IPS-20b (cell line): ENCODE measurements at regions not wholly inside any gene's neighbourhood (a gene's known extent, or its start where the extent isn't known, plus 50 kb on each side); places are given as distances from the start of the nearest gene placed in this dataset.

Experiments used
- H3K27ac ChIP-seq: one replicate; pipeline ENCODE4 v1.5.1; 2013; ENCODE audit warnings: low read length
- H3K27me3 ChIP-seq: 2 replicates; pipeline ENCODE4 v1.6.1; 2013; ENCODE audit warnings: mild to moderate bottlenecking, low read length, inconsistent platforms; ENCODE audit not compliant: insufficient read depth
- H3K36me3 ChIP-seq: 2 replicates; pipeline ENCODE4 v1.6.1; 2013; ENCODE audit warnings: low read depth, mild to moderate bottlenecking, inconsistent platforms, low read length, moderate library complexity; ENCODE audit not compliant: insufficient read depth
- H3K4me1 ChIP-seq: 2 replicates; pipeline ENCODE4 v1.6.1; 2013; ENCODE audit warnings: mild to moderate bottlenecking, control low read depth, inconsistent platforms, low read length, moderate library complexity; ENCODE audit not compliant: insufficient read depth
- H3K4me3 ChIP-seq: 2 replicates; pipeline ENCODE4 v1.5.1; 2013; ENCODE audit warnings: mild to moderate bottlenecking, low read length, inconsistent platforms
- H3K9ac ChIP-seq: 2 replicates; pipeline ENCODE4 v1.6.1; 2013; ENCODE audit warnings: low read depth, mild to moderate bottlenecking, inconsistent platforms, low read length, moderate library complexity
- H3K9me3 ChIP-seq: 2 replicates; pipeline ENCODE4 v1.6.1; 2013; ENCODE audit warnings: mild to moderate bottlenecking, low read depth, low read length, inconsistent platforms; ENCODE audit not compliant: insufficient read depth

DNA sequence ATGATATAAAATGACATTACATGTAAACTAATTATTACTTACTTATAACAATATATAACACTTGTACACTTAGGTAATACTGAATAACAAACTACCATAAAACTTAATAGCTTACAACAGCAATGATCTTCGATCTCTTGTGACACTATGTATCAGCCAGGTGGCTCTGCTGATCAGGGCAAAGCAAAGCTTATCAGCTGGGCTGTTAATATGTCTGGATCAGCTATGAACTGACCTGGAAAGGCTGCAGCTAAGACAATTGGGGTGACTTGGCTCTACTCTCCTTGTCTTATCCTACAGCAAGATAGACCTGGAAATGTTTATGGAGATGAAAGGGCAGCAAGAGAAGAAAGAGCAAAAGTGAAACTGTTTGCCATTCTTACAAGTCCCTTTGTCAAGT, 511.3 kb downstream of the TLR4 start:
- H3K9ac ChIP-seq = no peak overlapping the region
- H3K27me3 ChIP-seq = no peaks in the 10 kb centered on the region
- no peaks in the 10 kb centered on the region for H3K36me3 ChIP-seq
- H3K27ac ChIP-seq = no peak overlapping the region
- H3K4me1 ChIP-seq = no peaks in the 10 kb centered on the region
- no peaks in the 10 kb centered on the region for H3K9me3 ChIP-seq
- no peak overlapping the region for H3K4me3 ChIP-seq

DNA sequence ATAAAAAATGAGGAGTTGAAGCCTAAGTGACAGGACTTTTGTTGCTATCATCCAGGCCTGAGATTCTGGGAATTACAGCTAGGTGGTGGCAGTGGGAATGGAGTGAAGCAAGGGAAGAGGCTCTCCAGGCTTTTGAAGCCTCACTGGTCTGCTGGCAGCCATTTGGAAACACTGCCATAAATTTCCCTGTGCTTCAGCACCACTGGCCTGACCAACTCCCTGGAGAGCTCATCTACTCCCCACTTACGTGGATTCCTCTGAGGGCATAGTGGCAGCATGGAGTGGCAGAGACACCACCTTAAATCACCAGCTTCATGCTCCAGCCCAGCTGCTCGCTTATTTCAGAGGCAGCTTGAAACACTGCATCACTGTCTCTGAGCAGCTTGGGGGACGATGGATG, 518.2 kb downstream of the TLR4 start:
- Histone ChIP-seq H3K27ac (no peak overlapping the region), H3K27me3 (no peaks in the 10 kb centered on the region), H3K36me3 (no peaks in the 10 kb centered on the region), H3K9ac (no peak overlapping the region), H3K4me1 (no peaks in the 10 kb centered on the region), H3K4me3 (no peak overlapping the region), H3K9me3 (no peaks in the 10 kb centered on the region)

DNA sequence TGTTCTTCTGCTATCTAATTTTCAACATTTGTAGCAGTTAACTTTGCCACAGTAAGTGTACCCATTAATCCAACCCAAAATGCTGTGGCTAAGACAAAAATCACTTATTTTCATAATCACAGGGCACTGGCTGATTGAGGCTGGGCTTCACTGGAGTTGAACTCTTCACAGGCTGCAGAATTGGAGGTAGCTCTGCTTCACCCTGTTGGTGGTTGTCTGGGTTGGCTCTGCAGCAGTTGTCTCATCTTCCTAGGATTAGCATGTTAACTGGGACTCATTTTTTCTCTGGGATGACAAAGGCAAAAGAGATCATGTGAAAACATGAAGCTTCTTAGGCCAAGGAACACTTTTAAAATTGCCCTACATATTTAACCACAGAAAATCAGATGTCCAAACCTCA, 518.9 kb downstream of the TLR4 start:
- no peaks in the 10 kb centered on the region for H3K9me3 ChIP-seq
- H3K4me3 ChIP-seq = no peak overlapping the region
- H3K27ac ChIP-seq = no peak overlapping the region
- no peak overlapping the region for H3K9ac ChIP-seq
- H3K4me1 ChIP-seq = no peaks in the 10 kb centered on the region
- H3K36me3 ChIP-seq = no peaks in the 10 kb centered on the region
- no peaks in the 10 kb centered on the region for H3K27me3 ChIP-seq

DNA sequence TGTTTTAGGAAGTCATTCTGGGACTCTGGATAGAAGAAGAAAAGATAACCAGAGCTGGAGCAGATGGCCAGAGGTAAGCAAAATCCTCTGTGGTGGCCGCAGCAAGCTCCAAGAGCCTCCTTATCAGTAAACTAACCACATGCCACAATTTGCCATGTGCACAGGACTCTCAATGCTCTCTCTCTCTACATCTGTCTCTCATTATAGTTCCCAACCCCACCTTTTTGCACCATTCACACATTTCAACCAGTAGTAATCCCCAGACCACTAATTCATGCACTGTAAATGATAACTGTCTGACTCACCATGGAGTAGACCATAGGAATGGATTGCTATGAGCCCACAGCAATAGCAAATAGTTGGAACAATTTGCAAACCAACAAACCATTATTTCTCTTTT, 526.1 kb downstream of the TLR4 start:
- Histone ChIP-seq H3K27me3 (no peaks in the 10 kb centered on the region), H3K9ac (no peak overlapping the region), H3K4me3 (no peak overlapping the region), H3K4me1 (peaks cover 12% of the 10 kb centered on the region), H3K36me3 (no peaks in the 10 kb centered on the region), H3K27ac (no peak overlapping the region), H3K9me3 (no peaks in the 10 kb centered on the region)

DNA sequence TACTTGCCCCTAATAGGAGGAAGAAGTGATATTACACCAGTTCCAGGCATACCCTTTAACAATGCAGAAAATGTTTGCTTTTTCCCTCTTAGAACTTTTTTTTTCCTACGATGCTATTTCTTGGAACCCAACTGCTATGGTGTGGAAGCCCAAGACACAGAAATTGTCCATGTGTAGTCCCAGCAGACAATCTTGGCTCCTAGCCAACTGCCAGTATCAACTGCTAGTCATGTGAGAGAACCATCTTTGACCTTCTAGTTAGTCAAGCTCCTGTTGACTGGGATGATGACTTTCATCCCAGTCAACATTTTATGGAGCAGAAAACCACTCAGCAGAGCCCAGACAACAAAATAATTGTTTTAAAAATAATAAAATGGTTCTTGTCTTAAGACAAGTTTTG, 532.4 kb downstream of the TLR4 start:
- Histone ChIP-seq H3K27ac (no peak overlapping the region), H3K27me3 (no peaks in the 10 kb centered on the region)

DNA sequence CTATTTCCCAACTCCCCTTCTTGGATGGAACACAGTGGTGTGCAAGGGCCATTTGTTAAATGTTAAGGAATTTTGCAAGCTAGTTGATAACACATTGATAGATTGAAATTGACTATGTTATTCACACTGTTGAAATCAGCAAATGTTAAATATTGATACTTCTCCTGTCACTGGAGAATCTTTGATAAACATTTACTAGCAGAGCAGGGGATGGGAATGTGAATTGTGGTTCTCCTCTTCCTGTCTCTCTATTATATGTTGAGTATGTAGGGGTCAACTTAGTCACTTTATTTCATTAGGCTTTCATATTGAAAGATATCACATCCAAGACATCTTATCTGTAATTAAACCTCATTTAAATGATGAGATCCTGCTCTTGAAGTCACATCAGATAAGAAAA, 533.9 kb downstream of the TLR4 start:
- Histone ChIP-seq H3K27me3 (no peaks in the 10 kb centered on the region), H3K36me3 (no peaks in the 10 kb centered on the region), H3K27ac (no peak overlapping the region), H3K4me3 (no peak overlapping the region), H3K4me1 (no peaks in the 10 kb centered on the region), H3K9ac (no peak overlapping the region), H3K9me3 (peaks cover 23% of the 10 kb centered on the region)

More for the DNA sequence above, 532.4 kb downstream of the TLR4 start:
- Histone ChIP-seq H3K9me3 (peaks cover 9% of the 10 kb centered on the region; the same call in 1 of the 2 replicates), H3K4me1 (no peaks in the 10 kb centered on the region), H3K4me3 (no peak overlapping the region), H3K36me3 (no peaks in the 10 kb centered on the region), H3K9ac (no peak overlapping the region)

DNA sequence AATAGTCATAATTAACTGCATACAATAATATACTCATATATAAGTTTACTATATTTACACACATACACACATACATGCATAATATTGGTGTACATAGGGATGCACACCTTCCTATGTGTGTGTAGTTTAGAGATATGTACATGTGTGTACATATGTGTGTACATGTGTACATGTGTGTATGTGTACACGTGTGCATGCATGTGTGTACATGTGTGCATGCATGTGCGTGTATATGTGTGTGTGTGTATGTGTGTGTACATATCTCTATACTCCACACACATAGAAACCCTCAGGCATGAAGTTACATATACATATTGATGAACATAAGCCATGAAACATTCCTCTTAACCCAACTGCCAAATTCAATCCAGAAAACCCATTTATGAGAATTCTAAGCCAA, 547.8 kb downstream of the TLR4 start:
- Histone ChIP-seq H3K4me3 (no peak overlapping the region), H3K9ac (no peak overlapping the region), H3K36me3 (no peaks in the 10 kb centered on the region), H3K4me1 (no peaks in the 10 kb centered on the region), H3K9me3 (peaks cover 12% of the 10 kb centered on the region; the same call in 1 of the 2 replicates), H3K27ac (no peak overlapping the region), H3K27me3 (no peaks in the 10 kb centered on the region)

DNA sequence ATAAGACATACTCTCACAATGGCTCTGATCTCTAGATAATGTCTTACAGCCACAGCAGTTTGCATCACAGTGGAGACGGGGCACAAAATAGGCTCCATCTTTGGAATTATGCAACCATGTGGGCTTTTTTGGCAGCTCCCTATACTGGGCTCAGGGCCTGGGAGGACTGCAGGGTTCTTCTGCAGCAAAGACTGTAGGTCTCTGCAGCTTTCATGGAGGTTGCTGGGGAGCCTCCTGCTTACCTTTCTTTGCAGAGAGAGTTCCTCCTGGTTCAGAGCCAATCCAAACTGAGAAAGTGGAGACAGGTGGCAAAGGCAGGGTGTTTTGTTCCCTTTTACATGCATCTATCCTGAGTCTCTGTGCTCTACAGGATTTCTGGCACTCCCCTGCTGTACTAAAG, 558.0 kb downstream of the TLR4 start:
- no peaks in the 10 kb centered on the region for H3K4me1 ChIP-seq
- peaks cover 3% of the 10 kb centered on the region; the same call in 1 of the 2 replicates for H3K9me3 ChIP-seq
- H3K27me3 ChIP-seq = no peaks in the 10 kb centered on the region
- H3K9ac ChIP-seq = no peak overlapping the region
- H3K36me3 ChIP-seq = no peaks in the 10 kb centered on the region
- no peak overlapping the region for H3K27ac ChIP-seq
- no peak overlapping the region for H3K4me3 ChIP-seq

DNA sequence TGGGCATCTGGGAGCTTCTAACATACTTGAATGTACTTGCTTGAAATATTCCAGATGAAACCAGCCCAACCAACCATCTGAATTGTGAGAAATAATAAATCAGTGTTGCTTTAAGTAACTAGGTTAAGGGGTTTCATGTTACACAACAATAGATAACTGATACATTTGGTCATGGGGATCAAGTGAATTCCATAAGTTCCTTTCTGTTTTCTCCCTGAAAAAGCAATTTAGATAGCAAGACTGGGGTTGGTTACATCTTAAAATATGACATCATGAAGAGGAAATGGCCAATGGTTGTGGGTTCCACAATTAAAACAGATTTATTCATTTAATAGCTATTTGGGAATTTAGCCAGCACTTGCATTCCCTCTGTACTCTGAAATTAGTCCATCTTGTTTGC, 559.7 kb downstream of the TLR4 start:
- Histone ChIP-seq H3K9me3 (no peaks in the 10 kb centered on the region), H3K27ac (no peak overlapping the region), H3K9ac (no peak overlapping the region), H3K4me3 (no peak overlapping the region), H3K4me1 (no peaks in the 10 kb centered on the region), H3K36me3 (no peaks in the 10 kb centered on the region), H3K27me3 (no peaks in the 10 kb centered on the region)

DNA sequence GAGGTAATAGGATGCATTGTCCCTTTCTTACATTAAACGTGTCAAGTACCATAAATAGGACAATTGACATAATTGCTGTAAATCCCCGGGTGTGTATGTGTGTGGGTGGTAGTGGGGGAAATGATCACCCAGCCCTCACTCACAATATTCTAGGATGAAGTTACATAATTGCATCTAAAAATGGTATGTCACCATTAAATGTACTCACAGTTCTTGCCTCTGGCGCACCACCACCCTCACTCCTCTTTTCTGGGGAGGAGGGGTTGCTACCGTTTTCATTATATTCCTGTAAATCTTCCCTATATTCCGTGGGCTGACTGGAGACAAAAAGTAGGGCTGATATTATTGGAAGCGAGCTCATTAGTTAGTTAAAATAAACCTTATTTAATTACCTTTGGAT, 563.8 kb downstream of the TLR4 start:
- no peaks in the 10 kb centered on the region for H3K36me3 ChIP-seq
- H3K4me1 ChIP-seq = no peaks in the 10 kb centered on the region
- no peak overlapping the region for H3K27ac ChIP-seq
- H3K9ac ChIP-seq = no peak overlapping the region
- no peaks in the 10 kb centered on the region for H3K9me3 ChIP-seq
- H3K4me3 ChIP-seq = no peak overlapping the region
- no peaks in the 10 kb centered on the region for H3K27me3 ChIP-seq

DNA sequence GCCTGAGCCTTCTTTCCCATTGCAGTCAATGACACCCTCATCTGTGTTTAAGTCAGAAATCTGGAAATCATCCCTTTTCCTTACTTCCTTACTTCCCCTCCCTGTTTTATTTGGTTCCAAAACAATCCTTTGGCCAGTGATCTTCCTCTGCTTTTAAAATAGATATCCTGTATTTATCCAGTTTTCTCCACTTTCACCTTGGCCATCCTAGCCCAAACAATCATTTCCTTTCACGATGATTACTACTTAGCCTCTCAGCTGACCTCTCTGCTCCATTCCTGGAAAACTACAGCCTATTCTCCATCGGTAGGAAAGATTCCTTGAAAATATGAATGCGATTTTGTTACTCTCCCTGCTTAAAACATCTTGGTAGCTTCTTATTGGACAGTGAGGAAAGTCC, 565.4 kb downstream of the TLR4 start:
- H3K27ac ChIP-seq = no peak overlapping the region
- no peaks in the 10 kb centered on the region for H3K27me3 ChIP-seq
- no peak overlapping the region for H3K9ac ChIP-seq
- H3K9me3 ChIP-seq = no peaks in the 10 kb centered on the region
- H3K4me1 ChIP-seq = no peaks in the 10 kb centered on the region
- no peak overlapping the region for H3K4me3 ChIP-seq
- H3K36me3 ChIP-seq = no peaks in the 10 kb centered on the region

DNA sequence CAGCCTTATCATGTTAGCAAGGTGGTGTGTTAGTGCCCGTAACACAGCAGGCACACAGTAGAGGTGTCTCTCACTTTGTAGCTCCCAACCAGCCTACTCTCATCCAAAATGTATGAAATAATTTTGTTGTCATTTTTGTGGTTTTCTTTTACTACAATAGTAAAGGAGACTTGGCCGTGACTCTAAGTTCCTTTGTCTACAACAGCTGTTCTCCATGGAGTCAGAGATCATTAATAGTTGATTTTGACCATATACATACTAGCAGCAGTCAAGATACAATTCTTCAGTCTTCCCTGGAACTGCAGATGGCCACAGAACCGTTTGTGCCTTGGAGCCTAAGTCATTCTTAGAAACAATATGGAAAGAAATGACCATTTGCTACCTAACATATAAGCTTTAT, 567.1 kb downstream of the TLR4 start:
- Histone ChIP-seq H3K27me3 (no peaks in the 10 kb centered on the region), H3K27ac (no peak overlapping the region), H3K9ac (no peak overlapping the region), H3K4me1 (peaks cover 3% of the 10 kb centered on the region; the same call in 1 of the 2 replicates), H3K9me3 (no peaks in the 10 kb centered on the region), H3K4me3 (no peak overlapping the region), H3K36me3 (no peaks in the 10 kb centered on the region)

DNA sequence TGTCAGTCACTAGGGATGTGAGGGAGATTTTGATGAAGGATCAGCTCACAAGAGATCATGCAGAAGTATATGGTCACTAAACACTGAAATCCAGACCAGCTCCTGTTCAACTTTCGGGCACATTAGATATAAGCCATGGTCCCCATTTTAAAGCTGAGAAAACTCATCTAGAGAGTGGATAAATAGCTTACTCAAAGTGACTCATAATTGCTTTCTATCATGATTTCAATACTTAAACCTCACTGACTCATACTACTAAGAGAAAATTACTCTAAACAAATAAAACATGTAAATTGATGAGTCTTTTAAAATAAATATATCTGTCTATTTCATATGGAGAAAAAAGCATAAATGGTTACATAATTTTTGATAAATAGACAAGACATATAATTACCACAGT, 567.7 kb downstream of the TLR4 start:
- H3K9ac ChIP-seq = no peak overlapping the region
- peaks cover 4% of the 10 kb centered on the region; the same call in 1 of the 2 replicates for H3K4me1 ChIP-seq
- no peaks in the 10 kb centered on the region for H3K9me3 ChIP-seq

More for the DNA sequence above, 567.7 kb downstream of the TLR4 start:
- H3K27me3 ChIP-seq = no peaks in the 10 kb centered on the region
- H3K36me3 ChIP-seq = no peaks in the 10 kb centered on the region
- no peak overlapping the region for H3K27ac ChIP-seq
- no peak overlapping the region for H3K4me3 ChIP-seq
